SK-N-DZ (cell line): ENCODE measurements at regions not wholly inside any gene's neighbourhood (a gene's known extent, or its start where the extent isn't known, plus 50 kb on each side); places are given as distances from the start of the nearest gene placed in this dataset.

Experiments used
- DNase-seq: peaks from one replicate; pipeline ENCODE4 v3.0.0-alpha.2; 2015; ENCODE audit warnings: low spot score

GRCh38 chr18:67292814-67293213, 223.7 kb downstream of the DSEL start:
- no peak for DNase-seq

GRCh38 chr18:67290421-67290820, 226.1 kb downstream of the DSEL start:
- no peak for DNase-seq

- DNase-seq: no peak
Measured at GRCh38 chr18:67285583-67285982, 230.9 kb downstream of the DSEL start.

GRCh38 chr18:67282796-67283195, 233.7 kb downstream of the DSEL start:
- no peak for DNase-seq

- DNase-seq: no peak
Measured at GRCh38 chr18:67281746-67282145, 234.8 kb downstream of the DSEL start.

- no peak for DNase-seq
Measured at GRCh38 chr18:67280486-67281242, 235.9 kb downstream of the DSEL start.

- DNase-seq: no peak
Measured at GRCh38 chr18:67279988-67280387, 236.5 kb downstream of the DSEL start.

- DNase-seq: no peak
Measured at GRCh38 chr18:67278984-67279383, 237.5 kb downstream of the DSEL start.

- no peak for DNase-seq
Measured at GRCh38 chr18:67276638-67277037, 239.9 kb downstream of the DSEL start.

GRCh38 chr18:67273288-67273687, 243.2 kb downstream of the DSEL start:
- no peak for DNase-seq

GRCh38 chr18:67269206-67269605, 247.3 kb downstream of the DSEL start:
- DNase-seq: no peak

GRCh38 chr18:67268530-67268929, 248.0 kb downstream of the DSEL start:
- DNase-seq: no peak

- no peak for DNase-seq
Measured at GRCh38 chr18:67266246-67267237, 250.0 kb downstream of the DSEL start.

GRCh38 chr18:67265464-67266245, 250.9 kb downstream of the DSEL start:
- no peak for DNase-seq

GRCh38 chr18:67261931-67262552, 254.5 kb downstream of the DSEL start:
- no peak for DNase-seq

GRCh38 chr18:67260841-67261240, 255.7 kb downstream of the DSEL start:
- no peak for DNase-seq

GRCh38 chr18:67250776-67251424, 265.6 kb downstream of the DSEL start:
- DNase-seq: no peak

- no peak for DNase-seq
Measured at GRCh38 chr18:67243799-67244587, 272.5 kb downstream of the DSEL start.

- DNase-seq: no peak
Measured at GRCh38 chr18:67242001-67242400, 274.5 kb downstream of the DSEL start.

GRCh38 chr18:67241299-67241698, 275.2 kb downstream of the DSEL start:
- DNase-seq: no peak
